IMR-90 (cell line): ENCODE measurements at regions not wholly inside any gene's neighbourhood (a gene's known extent, or its start where the extent isn't known, plus 50 kb on each side); places are given as distances from the start of the nearest gene placed in this dataset.
"Not testable (repeated sequence)": the region's sequence is repeated elsewhere in the genome, so short reads cannot be mapped to it uniquely, and the experiment has no call there.

Experiments used
- CEBPB ChIP-seq: IDR thresholded peaks from 2 replicates; pipeline ENCODE4 v1.6.1; 2012; ENCODE audit warnings: low read depth, low read length, improper control_type of control experiment
- CHD1 ChIP-seq: IDR thresholded peaks from 2 replicates; pipeline ENCODE4 v1.6.1; 2012; ENCODE audit warnings: low read depth, low read length, improper control_type of control experiment
- CTCF ChIP-seq: conservative IDR thresholded peaks from 2 replicates; pipeline ENCODE4 v1.5.1; 2012; ENCODE audit warnings: mild to moderate bottlenecking, low read depth, low read length, improper control_type of control experiment
- MAFK ChIP-seq: IDR thresholded peaks from 2 replicates; pipeline ENCODE4 v1.6.1; 2012; ENCODE audit warnings: low read depth, low read length, improper control_type of control experiment
- MXI1 ChIP-seq: IDR thresholded peaks from 2 replicates; pipeline ENCODE4 v1.6.1; 2012; ENCODE audit warnings: low read depth, mild to moderate bottlenecking, low read length, moderate library complexity, borderline replicate concordance
- NFE2L2 ChIP-seq: fragments of 150-350 bp; IDR thresholded peaks from 2 replicates; pipeline ENCODE4 v1.6.1; 2016; ENCODE audit warnings: low read depth, mild to moderate bottlenecking, low read length
- POLR2A ChIP-seq: IDR thresholded peaks from 2 replicates; pipeline ENCODE4 v1.6.1; 2012; ENCODE audit warnings: mild to moderate bottlenecking, low read depth, low read length
- RAD21 ChIP-seq: IDR thresholded peaks from 2 replicates; pipeline ENCODE4 v1.6.1; 2012; ENCODE audit warnings: low read length, improper control_type of control experiment
- USF2 ChIP-seq: fragments of 150-350 bp; IDR thresholded peaks from 2 replicates; pipeline ENCODE4 v1.6.1; 2017; ENCODE audit warnings: mild to moderate bottlenecking, antibody characterized with exemption, low read length, low read depth

GRCh38 chr9:41354060-41354934 lies 165.2 kb upstream of the ZNG1F start:
- not testable (repeated sequence) for TF ChIP-seq POLR2A, CTCF, CHD1, RAD21, MAFK, MXI1, USF2, NFE2L2, CEBPB
